ENCODE measurements at regions not wholly inside any gene's neighbourhood (a gene's known extent, or its start where the extent isn't known, plus 50 kb on each side); places are given as distances from the start of the nearest gene placed in this dataset.
A peak's percentile ranks its signal among the peaks of the same experiment; 100 is the strongest.

- Histone ChIP-seq H3K14ac (ENCODE audit: low read length in 2 of 2) (no peak overlapping the region), H3K4me1 (ENCODE audit: control insufficient read depth, insufficient read depth, low read depth, low read length) (peaks cover 2% of the 10 kb centered on the region), H3K9me3 (ENCODE audit: control insufficient read depth, low read length) (no peaks in the 10 kb centered on the region), H2BK5ac (ENCODE audit: low read depth, low read length, poor library complexity, severe bottlenecking) (no peak overlapping the region), H2AK5ac (ENCODE audit: low read length, severe bottlenecking) (no peak overlapping the region), H2BK15ac (ENCODE audit: low read depth, poor library complexity, severe bottlenecking) (no peak overlapping the region), H3K4ac (ENCODE audit: low read depth in 1 of 2, low read length in 2 of 2) (no peak overlapping the region), H2BK12ac (ENCODE audit: low read length in 2 of 2) (no peak overlapping the region), H3K27ac (ENCODE audit: low read length, poor library complexity, severe bottlenecking) (no peak overlapping the region), H3K23ac (ENCODE audit: low read length in 2 of 2) (no peak overlapping the region), H3K9ac (ENCODE audit: low read length) (no peak overlapping the region), H2AFZ (ENCODE audit: low read depth, low read length) (no peak overlapping the region), H3K79me1 (replicated peaks; ENCODE audit: low read length, poor library complexity, severe bottlenecking) (no peaks in the 10 kb centered on the region), H4K91ac (ENCODE audit: low read length) (no peak overlapping the region), H3K4me3 (ENCODE audit: insufficient read depth in 1 of 2, low read depth in 1 of 2, low read length in 2 of 2) (no peak overlapping the region), H3K36me3 (ENCODE audit: control insufficient read depth in 1 of 2, insufficient read depth in 2 of 2, low read depth in 1 of 2, low read length in 2 of 2) (no peaks in the 10 kb centered on the region), H3K18ac (ENCODE audit: low read depth in 1 of 2, low read length in 2 of 2) (no peak overlapping the region), H4K8ac (ENCODE audit: low read length) (no peak overlapping the region), H3K27me3 (ENCODE audit: control insufficient read depth in 1 of 2, insufficient read depth in 1 of 2, low read length in 2 of 2) (peaks cover 0 to 66% of the 10 kb centered on the region in 2 experiments), H3K4me2 (ENCODE audit: low read length, poor library complexity, severe bottlenecking) (no peak overlapping the region), H2BK120ac (ENCODE audit: low read depth, low read length) (no peak overlapping the region)
- DNase-seq = no peak
- 43% methylated on average over 27 of the region's 39 CpGs for WGBS
Measured at GRCh38 chrX:107323786-107324492, 117.5 kb downstream of the DNAAF6 start.

GRCh38 chrX:107324493-107325310 is 118.3 kb downstream of the DNAAF6 start:
- H2AFZ ChIP-seq (ENCODE audit: low read depth, low read length) = no peak overlapping the region
- peaks cover 0 to 62% of the 10 kb centered on the region in 2 experiments for H3K27me3 ChIP-seq (ENCODE audit: control insufficient read depth in 1 of 2, insufficient read depth in 1 of 2, low read length in 2 of 2)
- H3K4me1 ChIP-seq (ENCODE audit: control insufficient read depth, insufficient read depth, low read depth, low read length) = peaks cover 2% of the 10 kb centered on the region
- H2BK15ac ChIP-seq (ENCODE audit: low read depth, poor library complexity, severe bottlenecking) = no peak overlapping the region
- H4K8ac ChIP-seq (ENCODE audit: low read length) = no peak overlapping the region
- 7% methylated on average over 21 of the region's 23 CpGs for WGBS
- no peak overlapping the region for H3K27ac ChIP-seq (ENCODE audit: low read length, poor library complexity, severe bottlenecking)
- no peak overlapping the region for H3K9ac ChIP-seq (ENCODE audit: low read length)
- no peak overlapping the region for H3K4me3 ChIP-seq (ENCODE audit: insufficient read depth in 1 of 2, low read depth in 1 of 2, low read length in 2 of 2)
- no peak overlapping the region for H3K18ac ChIP-seq (ENCODE audit: low read depth in 1 of 2, low read length in 2 of 2)
- no peak overlapping the region for H2BK12ac ChIP-seq (ENCODE audit: low read length in 2 of 2)
- no peaks in the 10 kb centered on the region for H3K79me1 ChIP-seq (replicated peaks; ENCODE audit: low read length, poor library complexity, severe bottlenecking)
- H3K4ac ChIP-seq (ENCODE audit: low read depth in 1 of 2, low read length in 2 of 2) = no peak overlapping the region
- H3K4me2 ChIP-seq (ENCODE audit: low read length, poor library complexity, severe bottlenecking) = no peak overlapping the region
- no peak overlapping the region for H3K23ac ChIP-seq (ENCODE audit: low read length in 2 of 2)
- no peak overlapping the region for H2BK120ac ChIP-seq (ENCODE audit: low read depth, low read length)
- H3K36me3 ChIP-seq (ENCODE audit: control insufficient read depth in 1 of 2, insufficient read depth in 2 of 2, low read depth in 1 of 2, low read length in 2 of 2) = no peaks in the 10 kb centered on the region
- H2AK5ac ChIP-seq (ENCODE audit: low read length, severe bottlenecking) = no peak overlapping the region
- no peak overlapping the region for H2BK5ac ChIP-seq (ENCODE audit: low read depth, low read length, poor library complexity, severe bottlenecking)
- no peak overlapping the region for H4K91ac ChIP-seq (ENCODE audit: low read length)
- no peak overlapping the region for H3K14ac ChIP-seq (ENCODE audit: low read length in 2 of 2)
- peak; percentile 24 for DNase-seq
- H3K9me3 ChIP-seq (ENCODE audit: control insufficient read depth, low read length) = no peaks in the 10 kb centered on the region

GRCh38 chrX:107325467-107325866 is 119.1 kb downstream of the DNAAF6 start:
- Histone ChIP-seq H2AK5ac (ENCODE audit: low read length, severe bottlenecking) (no peak overlapping the region), H2AFZ (ENCODE audit: low read depth, low read length) (no peak overlapping the region), H3K27ac (ENCODE audit: low read length, poor library complexity, severe bottlenecking) (no peak overlapping the region), H2BK12ac (ENCODE audit: low read length in 2 of 2) (no peak overlapping the region), H3K4ac (ENCODE audit: low read depth in 1 of 2, low read length in 2 of 2) (no peak overlapping the region), H3K27me3 (ENCODE audit: control insufficient read depth in 1 of 2, insufficient read depth in 1 of 2, low read length in 2 of 2) (peaks cover 0 to 61% of the 10 kb centered on the region in 2 experiments), H4K91ac (ENCODE audit: low read length) (no peak overlapping the region), H3K18ac (ENCODE audit: low read depth in 1 of 2, low read length in 2 of 2) (no peak overlapping the region), H4K8ac (ENCODE audit: low read length) (no peak overlapping the region), H3K4me3 (ENCODE audit: insufficient read depth in 1 of 2, low read depth in 1 of 2, low read length in 2 of 2) (no peak overlapping the region), H2BK120ac (ENCODE audit: low read depth, low read length) (no peak overlapping the region), H2BK15ac (ENCODE audit: low read depth, poor library complexity, severe bottlenecking) (no peak overlapping the region), H3K9ac (ENCODE audit: low read length) (no peak overlapping the region), H3K79me1 (replicated peaks; ENCODE audit: low read length, poor library complexity, severe bottlenecking) (no peaks in the 10 kb centered on the region), H3K23ac (ENCODE audit: low read length in 2 of 2) (no peak overlapping the region), H3K14ac (ENCODE audit: low read length in 2 of 2) (no peak overlapping the region), H3K4me1 (ENCODE audit: control insufficient read depth, insufficient read depth, low read depth, low read length) (peaks cover 2% of the 10 kb centered on the region), H2BK5ac (ENCODE audit: low read depth, low read length, poor library complexity, severe bottlenecking) (no peak overlapping the region), H3K36me3 (ENCODE audit: control insufficient read depth in 1 of 2, insufficient read depth in 2 of 2, low read depth in 1 of 2, low read length in 2 of 2) (no peaks in the 10 kb centered on the region), H3K9me3 (ENCODE audit: control insufficient read depth, low read length) (no peaks in the 10 kb centered on the region), H3K4me2 (ENCODE audit: low read length, poor library complexity, severe bottlenecking) (no peak overlapping the region)
- WGBS = 95% methylated on average over 8 of the region's 9 CpGs
- no peak for DNase-seq

GRCh38 chrX:107348051-107348450 is 101.4 kb upstream of the FRMPD3 start:
- no peak overlapping the region for H3K23ac ChIP-seq (ENCODE audit: low read length in 2 of 2)
- no peaks in the 10 kb centered on the region for H3K9me3 ChIP-seq (ENCODE audit: control insufficient read depth, low read length)
- no peak overlapping the region for H2BK15ac ChIP-seq (ENCODE audit: low read depth, poor library complexity, severe bottlenecking)
- no peak overlapping the region for H3K4me2 ChIP-seq (ENCODE audit: low read length, poor library complexity, severe bottlenecking)
- H3K36me3 ChIP-seq (ENCODE audit: control insufficient read depth in 1 of 2, insufficient read depth in 2 of 2, low read depth in 1 of 2, low read length in 2 of 2) = no peaks in the 10 kb centered on the region
- H3K4me3 ChIP-seq (ENCODE audit: insufficient read depth in 1 of 2, low read depth in 1 of 2, low read length in 2 of 2) = no peak overlapping the region
- H3K18ac ChIP-seq (ENCODE audit: low read depth in 1 of 2, low read length in 2 of 2) = no peak overlapping the region
- H3K4me1 ChIP-seq (ENCODE audit: control insufficient read depth, insufficient read depth, low read depth, low read length) = no peaks in the 10 kb centered on the region
- no peaks in the 10 kb centered on the region for H3K79me1 ChIP-seq (replicated peaks; ENCODE audit: low read length, poor library complexity, severe bottlenecking)
- no peak overlapping the region for H2BK5ac ChIP-seq (ENCODE audit: low read depth, low read length, poor library complexity, severe bottlenecking)
- no peak overlapping the region for H3K9ac ChIP-seq (ENCODE audit: low read length)
- H3K27me3 ChIP-seq (ENCODE audit: control insufficient read depth in 1 of 2, insufficient read depth in 1 of 2, low read length in 2 of 2) = peaks cover 0 to 68% of the 10 kb centered on the region in 2 experiments
- H4K8ac ChIP-seq (ENCODE audit: low read length) = no peak overlapping the region
- H2BK120ac ChIP-seq (ENCODE audit: low read depth, low read length) = no peak overlapping the region
- H2AK5ac ChIP-seq (ENCODE audit: low read length, severe bottlenecking) = no peak overlapping the region
- H4K91ac ChIP-seq (ENCODE audit: low read length) = no peak overlapping the region
- H3K27ac ChIP-seq (ENCODE audit: low read length, poor library complexity, severe bottlenecking) = no peak overlapping the region
- no peak overlapping the region for H3K4ac ChIP-seq (ENCODE audit: low read depth in 1 of 2, low read length in 2 of 2)
- no peak overlapping the region for H3K14ac ChIP-seq (ENCODE audit: low read length in 2 of 2)
- 93% methylated on average over 2 of the region's 4 CpGs for WGBS
- H2BK12ac ChIP-seq (ENCODE audit: low read length in 2 of 2) = no peak overlapping the region
- H2AFZ ChIP-seq (ENCODE audit: low read depth, low read length) = no peak overlapping the region
- no peak for DNase-seq
